Endothelial cell of umbilical vein (primary cell): ENCODE measurements at regions not wholly inside any gene's neighbourhood (a gene's known extent, or its start where the extent isn't known, plus 50 kb on each side); places are given as distances from the start of the nearest gene placed in this dataset.

Source experiments
- CTCF ChIP-seq, 2 donors: IDR thresholded peaks; 1 replicate in 1 of 2; 2 replicates in 1 of 2; pipeline ENCODE4 v1.5.1; 2011; ENCODE audit warnings: low read length in 2 of 2, mild to moderate bottlenecking in 2 of 2, moderate library complexity in 2 of 2, control low read depth in 1 of 2, inconsistent platforms in 1 of 2, low read depth in 1 of 2; ENCODE audit not compliant: insufficient read depth in 1 of 2; ENCODE audit errors: extremely low read depth in 1 of 2
- FOS ChIP-seq: IDR thresholded peaks from 2 replicates; pipeline ENCODE4 v1.6.1; 2011; ENCODE audit warnings: mild to moderate bottlenecking, low read length, moderate library complexity, borderline replicate concordance; ENCODE audit not compliant: insufficient read depth
- JUN ChIP-seq: IDR thresholded peaks from 2 replicates; pipeline ENCODE4 v1.6.1; 2011; ENCODE audit warnings: borderline replicate concordance, low read depth; ENCODE audit not compliant: insufficient read length, insufficient read depth
- MYC ChIP-seq: IDR thresholded peaks from one replicate; pipeline ENCODE4 v1.6.1; 2011; ENCODE audit warnings: mild to moderate bottlenecking, low read depth, low read length

GRCh38 chr2:143955401-143956065 lies 564.4 kb downstream of the ZEB2 start:
- TF ChIP-seq CTCF (IDR thresholded peaks at IDR 0.05; ENCODE audit: extremely low read depth in 1 of 2, insufficient read depth in 1 of 2, low read depth in 1 of 2, low read length in 2 of 2) (no peak), MYC (no peak), JUN (no peak), FOS (no peak)
